Lower lobe of right lung (tissue), 2 donors: ENCODE measurements at regions not wholly inside any gene's neighbourhood (a gene's known extent, or its start where the extent isn't known, plus 50 kb on each side); places are given as distances from the start of the nearest gene placed in this dataset.

Experiments
- ATAC-seq, 2 donors: fragments of 200-7000 bp; cut with Tn5 transposase; one replicate each; pipeline ENCODE4 v1.9.1; 2020 to 2022; ENCODE audit warnings: mild to moderate bottlenecking in 2 of 2, moderate library complexity in 2 of 2
- DNase-seq: peaks from one replicate; pipeline ENCODE4 v3.0.0-alpha.2; 2020
- H3K27ac ChIP-seq: fragments of 200-600 bp; one replicate; pipeline ENCODE4 v1.8.0; 2022
- H3K27me3 ChIP-seq: fragments of 200-600 bp; one replicate; pipeline ENCODE4 v1.8.0; 2022; ENCODE audit warnings: low read depth
- H3K36me3 ChIP-seq: fragments of 200-600 bp; one replicate; pipeline ENCODE4 v1.8.0; 2022; ENCODE audit warnings: mild to moderate bottlenecking
- H3K4me1 ChIP-seq: fragments of 200-600 bp; one replicate; pipeline ENCODE4 v1.8.0; 2022
- H3K4me3 ChIP-seq: fragments of 200-600 bp; one replicate; pipeline ENCODE4 v1.8.0; 2022; ENCODE audit warnings: mild to moderate bottlenecking
- H3K9me3 ChIP-seq: fragments of 200-600 bp; one replicate; pipeline ENCODE4 v1.8.0; 2022
- CTCF ChIP-seq: fragments of 200-600 bp; IDR thresholded peaks from one replicate; pipeline ENCODE4 v1.8.0; 2022; ENCODE audit warnings: antibody characterized with exemption, mild to moderate bottlenecking
- intact Hi-C: fragments of 100-400 bp; cut with DNase I; formaldehyde crosslinking; loops from one replicate; pipeline ENCODE4 v1.11.0; 2022
- donor health status: DM: no; HTN: yes; CAD: no; lungs with severe emphysema.

- Histone ChIP-seq H3K4me3 (no peak overlapping the region), H3K9me3 (no peaks in the 10 kb centered on the region), H3K27me3 (peaks cover 9% of the 10 kb centered on the region), H3K4me1 (no peaks in the 10 kb centered on the region), H3K27ac (no peak overlapping the region), H3K36me3 (no peaks in the 10 kb centered on the region)
- no peak for ATAC-seq
- no peak for DNase-seq
- intact Hi-C loops = no loop called here
- TF ChIP-seq CTCF = no peak
Measured at GRCh38 chr13:94765814-94766213, 53.5 kb upstream of the SOX21 start.

GRCh38 chr13:94764576-94765321 lies 52.4 kb upstream of the SOX21 start:
- no peaks in the 10 kb centered on the region for H3K4me1 ChIP-seq
- DNase-seq (no peak), ATAC-seq (no peak)
- H3K36me3 ChIP-seq = no peaks in the 10 kb centered on the region
- no peak for TF ChIP-seq CTCF
- no peaks in the 10 kb centered on the region for H3K9me3 ChIP-seq
- no peak overlapping the region for H3K27ac ChIP-seq
- intact Hi-C loops = no loop called here
- H3K4me3 ChIP-seq = no peak overlapping the region
- H3K27me3 ChIP-seq = peaks cover 9% of the 10 kb centered on the region
